ENCODE measurements at regions not wholly inside any gene's neighbourhood (a gene's known extent, or its start where the extent isn't known, plus 50 kb on each side); places are given as distances from the start of the nearest gene placed in this dataset.

DNA sequence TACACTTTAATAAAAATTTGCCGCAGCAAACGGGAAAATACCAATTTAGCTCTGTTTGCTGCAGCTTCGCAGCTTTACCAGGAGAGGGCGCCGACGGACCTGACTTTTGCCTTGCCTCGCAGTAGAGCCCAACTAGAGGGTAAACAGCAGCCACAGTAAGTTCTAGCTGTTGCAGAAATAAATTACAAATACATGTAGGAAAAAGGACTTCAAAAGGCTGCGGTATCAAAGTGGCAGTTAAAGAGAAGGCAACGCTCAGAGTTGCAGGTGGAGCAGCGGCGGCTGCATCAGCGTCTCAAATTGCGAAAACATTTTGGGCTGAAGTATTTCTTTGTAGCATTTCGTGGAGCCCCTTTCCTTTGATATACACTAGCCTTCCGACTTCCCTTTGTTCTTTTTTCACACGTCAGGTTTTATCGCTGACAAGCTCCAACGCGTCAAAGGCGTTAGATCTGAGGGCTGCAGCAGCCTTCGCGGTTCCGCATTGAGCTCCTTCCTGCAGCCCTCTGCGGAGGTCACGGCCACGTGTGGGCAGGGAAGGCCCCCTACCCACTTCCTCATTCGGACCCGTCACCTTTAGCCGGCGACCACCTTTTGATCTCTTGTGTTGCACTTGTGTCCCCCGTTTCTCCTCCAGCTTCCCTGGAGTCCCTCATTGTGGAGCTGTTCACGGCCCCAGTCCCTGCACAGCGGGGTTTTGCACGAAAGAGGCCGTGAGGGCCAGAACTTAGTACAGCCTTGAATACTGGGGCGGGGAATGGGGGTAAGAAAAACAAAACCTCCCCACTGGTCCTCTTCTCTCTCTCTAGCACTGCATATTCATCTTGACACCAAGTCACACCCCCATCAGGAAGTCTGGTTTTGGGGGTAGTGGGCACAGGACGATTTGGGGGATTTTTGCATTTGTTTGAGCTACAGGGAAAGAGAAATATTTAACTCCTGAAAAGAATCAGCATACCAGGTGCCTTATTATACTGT, 72.8 kb downstream of the S1PR1 start:
- TF ChIP-seq, protein P1, sequence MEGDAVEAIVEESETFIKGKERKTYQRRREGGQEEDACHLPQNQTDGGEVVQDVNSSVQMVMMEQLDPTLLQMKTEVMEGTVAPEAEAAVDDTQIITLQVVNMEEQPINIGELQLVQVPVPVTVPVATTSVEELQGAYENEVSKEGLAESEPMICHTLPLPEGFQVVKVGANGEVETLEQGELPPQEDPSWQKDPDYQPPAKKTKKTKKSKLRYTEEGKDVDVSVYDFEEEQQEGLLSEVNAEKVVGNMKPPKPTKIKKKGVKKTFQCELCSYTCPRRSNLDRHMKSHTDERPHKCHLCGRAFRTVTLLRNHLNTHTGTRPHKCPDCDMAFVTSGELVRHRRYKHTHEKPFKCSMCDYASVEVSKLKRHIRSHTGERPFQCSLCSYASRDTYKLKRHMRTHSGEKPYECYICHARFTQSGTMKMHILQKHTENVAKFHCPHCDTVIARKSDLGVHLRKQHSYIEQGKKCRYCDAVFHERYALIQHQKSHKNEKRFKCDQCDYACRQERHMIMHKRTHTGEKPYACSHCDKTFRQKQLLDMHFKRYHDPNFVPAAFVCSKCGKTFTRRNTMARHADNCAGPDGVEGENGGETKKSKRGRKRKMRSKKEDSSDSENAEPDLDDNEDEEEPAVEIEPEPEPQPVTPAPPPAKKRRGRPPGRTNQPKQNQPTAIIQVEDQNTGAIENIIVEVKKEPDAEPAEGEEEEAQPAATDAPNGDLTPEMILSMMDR (IDR thresholded peaks at IDR 0.05; ENCODE audit: insufficient read depth, low read depth, low read length, missing control alignments) = peak; percentile 95
- DNase-seq (ENCODE audit: low read depth) = peak; percentile 62
- H3K4me3 ChIP-seq (ENCODE audit: low read length) = peak overlapping the region; percentile 31

DNA sequence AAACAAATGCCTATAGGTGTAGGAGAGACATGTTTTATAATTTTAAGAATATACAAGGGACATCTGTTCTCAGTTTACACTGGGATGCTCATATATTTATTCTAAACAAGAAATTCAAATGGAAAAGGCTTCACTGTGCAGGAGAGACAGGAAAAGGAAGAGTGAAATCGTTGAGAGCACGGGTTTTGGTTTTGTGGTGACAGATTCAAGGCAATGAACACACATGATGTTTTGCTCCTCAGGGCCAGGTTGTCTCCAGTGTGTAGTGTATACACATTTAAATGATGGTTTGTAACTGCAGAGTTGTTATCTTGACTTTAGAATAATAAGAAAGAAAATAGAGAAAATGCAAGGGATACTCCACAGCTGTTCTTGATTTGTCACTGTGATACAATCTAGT, 73.7 kb downstream of the S1PR1 start:
- no peak overlapping the region for H3K4me3 ChIP-seq (ENCODE audit: low read length)
- DNase-seq (ENCODE audit: low read depth) = no peak
- TF ChIP-seq, protein P1 (IDR thresholded peaks at IDR 0.05; ENCODE audit: insufficient read depth, low read depth, low read length, missing control alignments) = no peak

DNA sequence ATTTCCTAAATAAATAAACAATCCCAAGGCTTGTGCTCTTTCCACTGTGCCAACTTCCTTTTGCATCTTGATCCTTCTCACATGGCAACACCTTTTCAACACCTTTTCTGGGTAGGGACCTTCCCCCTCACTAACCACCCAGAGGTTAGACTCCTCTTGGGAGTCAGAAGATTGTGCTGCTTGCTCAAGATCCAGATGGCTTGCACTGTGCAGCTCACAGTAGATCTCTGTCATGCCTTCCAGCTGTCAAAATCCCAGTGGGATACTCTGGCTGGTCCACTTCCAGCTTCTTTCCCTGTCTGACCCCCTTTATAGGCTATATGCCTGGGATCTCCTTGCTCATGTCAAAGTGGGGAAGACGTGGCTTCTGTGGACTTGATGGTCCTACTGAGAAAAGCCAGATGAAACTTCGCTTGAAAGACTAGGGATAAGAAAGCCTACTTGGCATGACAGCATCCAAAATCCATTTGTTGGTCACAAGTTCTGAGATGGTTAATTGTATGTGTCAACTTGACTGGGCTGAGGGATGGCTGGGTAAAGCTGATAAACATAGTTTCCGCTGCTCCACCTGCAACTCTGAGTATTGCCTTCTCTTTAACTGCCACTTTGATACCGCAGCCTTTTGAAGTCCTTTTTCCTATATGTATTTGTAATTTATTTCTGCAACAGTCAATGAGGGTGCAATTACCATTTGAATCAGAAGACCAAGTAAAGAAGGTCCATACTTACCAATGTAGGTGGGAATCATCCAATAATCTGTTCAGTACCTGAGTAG, 74.5 kb downstream of the S1PR1 start:
- DNase-seq (ENCODE audit: low read depth) = no peak
- TF ChIP-seq, protein P1 (IDR thresholded peaks at IDR 0.05; ENCODE audit: insufficient read depth, low read depth, low read length, missing control alignments) = no peak
- H3K4me3 ChIP-seq (ENCODE audit: low read length) = no peak overlapping the region

DNA sequence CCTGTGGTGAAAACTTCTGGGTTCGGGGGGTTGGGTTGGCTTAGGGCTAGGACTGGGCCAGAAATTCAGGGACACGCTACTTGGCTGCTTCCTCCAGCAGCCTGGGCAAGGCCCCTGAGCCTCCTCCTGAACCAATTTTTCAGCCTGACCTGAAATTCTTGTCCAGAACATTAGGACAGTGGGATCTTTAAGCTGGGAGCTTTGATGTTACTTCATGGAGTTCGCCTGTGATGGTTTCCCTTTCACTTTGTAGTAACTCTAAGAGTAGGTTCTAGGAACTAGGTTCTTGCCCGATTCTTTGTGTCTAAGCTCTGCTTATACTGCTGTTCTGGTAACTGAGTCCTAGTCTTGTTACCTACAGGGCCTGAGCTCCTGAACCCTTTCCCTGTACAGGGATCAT, 75.3 kb downstream of the S1PR1 start:
- DNase-seq (ENCODE audit: low read depth) = no peak
- no peak overlapping the region for H3K4me3 ChIP-seq (ENCODE audit: low read length)
- TF ChIP-seq, protein P1 (IDR thresholded peaks at IDR 0.05; ENCODE audit: insufficient read depth, low read depth, low read length, missing control alignments) = no peak

DNA sequence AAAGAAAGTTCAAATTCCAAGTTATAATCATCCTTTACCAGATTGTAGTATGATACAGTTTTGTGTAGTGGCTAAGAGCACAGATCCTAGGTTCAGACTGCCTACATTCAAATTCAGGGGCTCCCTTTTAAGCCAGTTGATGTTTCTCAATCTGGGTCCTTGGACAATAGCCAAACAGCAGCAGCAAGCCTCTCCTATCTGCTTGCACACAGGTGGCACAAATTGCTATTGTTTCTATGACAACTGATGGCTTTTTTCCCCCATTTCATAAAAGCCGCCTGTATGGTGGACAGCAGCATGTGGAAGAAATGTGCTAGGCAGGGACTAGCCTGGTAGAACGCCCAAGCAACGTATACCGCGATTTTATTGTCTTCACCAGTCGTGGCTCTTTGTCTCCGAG, 76.5 kb downstream of the S1PR1 start:
- no peak for DNase-seq (ENCODE audit: low read depth)
- TF ChIP-seq, protein P1 (IDR thresholded peaks at IDR 0.05; ENCODE audit: insufficient read depth, low read depth, low read length, missing control alignments) = no peak
- H3K4me3 ChIP-seq (ENCODE audit: low read length) = no peak overlapping the region

DNA sequence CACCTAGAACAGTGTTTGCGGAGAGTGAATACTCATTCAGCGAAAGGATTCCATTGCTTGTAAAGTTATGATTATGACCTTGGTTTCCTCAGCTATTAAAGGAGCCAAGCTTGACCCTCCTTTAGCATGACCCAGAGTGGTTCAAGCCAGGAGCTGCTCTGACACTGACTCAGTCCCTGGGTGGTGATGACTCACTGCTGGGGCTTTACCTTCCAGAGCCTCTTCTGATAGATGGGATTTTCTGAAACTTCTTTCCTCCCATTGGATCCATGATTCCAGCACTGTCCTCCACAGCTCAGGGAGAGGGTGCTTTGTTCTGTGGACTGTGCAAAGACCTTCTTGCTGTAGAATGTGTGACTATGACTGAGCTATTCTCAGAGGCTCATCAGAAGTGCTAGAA, 77.4 kb downstream of the S1PR1 start:
- TF ChIP-seq, protein P1 (IDR thresholded peaks at IDR 0.05; ENCODE audit: insufficient read depth, low read depth, low read length, missing control alignments) = no peak
- DNase-seq (ENCODE audit: low read depth) = peak; percentile 78
- H3K4me3 ChIP-seq (ENCODE audit: low read length) = no peak overlapping the region
